ENCODE measurements at regions not wholly inside any gene's neighbourhood (a gene's known extent, or its start where the extent isn't known, plus 50 kb on each side); places are given as distances from the start of the nearest gene placed in this dataset.

GRCh38 chr4:62717154-62717553 is 1517.0 kb downstream of the ADGRL3 start:
- intact Hi-C loops (cut with DNase I; ENCODE audit: low total_unique reads) = no loop called here

GRCh38 chr4:62711575-62711974 is 1511.4 kb downstream of the ADGRL3 start:
- H3K27me3 ChIP-seq = no peaks in the 10 kb centered on the region
- TF ChIP-seq POLR2A (IDR thresholded peaks at IDR 0.05) (no peak), CTCF (IDR thresholded peaks at IDR 0.05) (no peak)
- intact Hi-C loops (cut with DNase I; ENCODE audit: low total_unique reads) = no loop called here
- no peak overlapping the region for H3K4me3 ChIP-seq
- H3K27ac ChIP-seq = no peak overlapping the region
- no peaks in the 10 kb centered on the region for H3K4me1 ChIP-seq
- DNase-seq = no peak
- no peaks in the 10 kb centered on the region for H3K36me3 ChIP-seq
- H3K9me3 ChIP-seq = no peaks in the 10 kb centered on the region

More at GRCh38 chr4:62717154-62717553, 1517.0 kb downstream of the ADGRL3 start:
- TF ChIP-seq POLR2A (IDR thresholded peaks at IDR 0.05) (no peak), CTCF (IDR thresholded peaks at IDR 0.05) (no peak)
- Histone ChIP-seq H3K4me3 (no peak overlapping the region), H3K27ac (no peak overlapping the region), H3K9me3 (no peaks in the 10 kb centered on the region), H3K4me1 (no peaks in the 10 kb centered on the region), H3K27me3 (no peaks in the 10 kb centered on the region), H3K36me3 (no peaks in the 10 kb centered on the region)
- DNase-seq = no peak

GRCh38 chr4:62709618-62710252 is 1509.6 kb downstream of the ADGRL3 start:
- Histone ChIP-seq H3K4me1 (no peaks in the 10 kb centered on the region), H3K27ac (no peak overlapping the region), H3K27me3 (no peaks in the 10 kb centered on the region), H3K4me3 (no peak overlapping the region), H3K36me3 (no peaks in the 10 kb centered on the region), H3K9me3 (no peaks in the 10 kb centered on the region)
- no peak for TF ChIP-seq POLR2A (IDR thresholded peaks at IDR 0.05)
- peak in 1 of 4 experiments; percentile 13 for TF ChIP-seq CTCF (IDR thresholded peaks at IDR 0.05)
- intact Hi-C loops (cut with DNase I; ENCODE audit: low total_unique reads) = no loop called here
- no peak for DNase-seq

GRCh38 chr4:62706423-62706822 is 1506.3 kb downstream of the ADGRL3 start:
- Histone ChIP-seq H3K27me3 (no peaks in the 10 kb centered on the region), H3K4me1 (no peaks in the 10 kb centered on the region), H3K36me3 (no peaks in the 10 kb centered on the region), H3K27ac (no peak overlapping the region), H3K4me3 (no peak overlapping the region), H3K9me3 (no peaks in the 10 kb centered on the region)
- DNase-seq = no peak
- intact Hi-C loops (cut with DNase I; ENCODE audit: low total_unique reads) = no loop called here
- TF ChIP-seq POLR2A (IDR thresholded peaks at IDR 0.05) (no peak), CTCF (IDR thresholded peaks at IDR 0.05) (no peak)

GRCh38 chr4:62683799-62684566 is 1483.9 kb downstream of the ADGRL3 start:
- intact Hi-C loops (cut with DNase I; ENCODE audit: low total_unique reads) = no loop called here
- H3K9me3 ChIP-seq = no peaks in the 10 kb centered on the region
- no peak overlapping the region for H3K27ac ChIP-seq
- no peaks in the 10 kb centered on the region for H3K4me1 ChIP-seq
- no peak for TF ChIP-seq CTCF (IDR thresholded peaks at IDR 0.05)
- H3K4me3 ChIP-seq = no peak overlapping the region
- no peaks in the 10 kb centered on the region for H3K36me3 ChIP-seq
- H3K27me3 ChIP-seq = no peaks in the 10 kb centered on the region
- no peak for DNase-seq

Data from uterus (tissue), 3 donors.